Parathyroid adenoma (tissue), 2 donors: ENCODE measurements at regions not wholly inside any gene's neighbourhood (a gene's known extent, or its start where the extent isn't known, plus 50 kb on each side); places are given as distances from the start of the nearest gene placed in this dataset.

Experiments
- H2AFZ ChIP-seq: fragments of 300-600 bp; sonication (generic); one replicate; pipeline ENCODE4 v1.7.0; 2017; ENCODE audit warnings: antibody characterized with exemption, mild to moderate bottlenecking
- H3K27ac ChIP-seq: fragments of 300-600 bp; sonication (generic); one replicate; pipeline ENCODE4 v1.7.0; 2017
- H3K27me3 ChIP-seq: fragments of 300-600 bp; sonication (generic); one replicate; pipeline ENCODE4 v1.7.0; 2017; ENCODE audit warnings: low read length; ENCODE audit not compliant: control insufficient read depth, insufficient read depth
- H3K36me3 ChIP-seq: fragments of 300-600 bp; sonication (generic); one replicate; pipeline ENCODE4 v1.7.0; 2017; ENCODE audit warnings: low read length; ENCODE audit not compliant: control insufficient read depth, insufficient read depth
- H3K4me1 ChIP-seq: fragments of 300-600 bp; sonication (generic); one replicate; pipeline ENCODE4 v1.7.0; 2017; ENCODE audit warnings: control low read depth
- H3K4me2 ChIP-seq: fragments of 300-600 bp; sonication (generic); one replicate; pipeline ENCODE4 v1.7.0; 2017; ENCODE audit warnings: low read length
- H3K4me3 ChIP-seq: fragments of 300-600 bp; sonication (generic); one replicate; pipeline ENCODE4 v1.7.0; 2017; ENCODE audit warnings: low read depth, low read length
- H3K79me2 ChIP-seq: fragments of 300-600 bp; sonication (generic); one replicate; pipeline ENCODE4 v1.7.0; 2017; ENCODE audit warnings: control low read depth
- H3K9ac ChIP-seq: fragments of 300-600 bp; sonication (generic); one replicate; pipeline ENCODE4 v1.7.0; 2017; ENCODE audit warnings: mild to moderate bottlenecking
- H3K9me3 ChIP-seq: fragments of 300-600 bp; sonication (generic); one replicate; pipeline ENCODE4 v1.7.0; 2017; ENCODE audit warnings: low read length; ENCODE audit not compliant: control insufficient read depth
- TF ChIP-seq, protein P1 (sequence below): fragments of 300-600 bp; sonication (generic); IDR thresholded peaks from one replicate; pipeline ENCODE4 v1.7.0; 2017; ENCODE audit warnings: antibody characterized with exemption, mild to moderate bottlenecking
- donor health status: primary hyperparathyroidism.

DNA sequence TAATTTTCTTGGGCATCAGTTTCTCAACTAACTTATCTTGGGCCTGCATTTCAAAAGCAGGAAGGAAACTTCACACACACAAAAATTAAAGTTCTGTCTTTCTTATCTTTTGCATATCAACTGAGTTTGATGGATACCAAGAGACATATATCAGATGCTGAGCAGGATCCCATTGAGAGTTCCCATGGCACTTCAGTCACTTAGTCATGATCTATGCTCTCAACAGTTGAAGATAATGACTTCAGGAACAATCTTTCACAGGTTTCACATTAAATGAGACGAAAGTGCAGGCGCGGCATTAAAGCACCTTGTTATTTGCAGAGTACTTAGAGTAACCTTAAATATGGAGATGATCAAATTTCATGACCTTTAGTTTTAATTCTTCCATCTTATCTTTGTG lies 2139.8 kb upstream of the CELF4 start:
- no peak overlapping the region for H2AFZ ChIP-seq

DNA sequence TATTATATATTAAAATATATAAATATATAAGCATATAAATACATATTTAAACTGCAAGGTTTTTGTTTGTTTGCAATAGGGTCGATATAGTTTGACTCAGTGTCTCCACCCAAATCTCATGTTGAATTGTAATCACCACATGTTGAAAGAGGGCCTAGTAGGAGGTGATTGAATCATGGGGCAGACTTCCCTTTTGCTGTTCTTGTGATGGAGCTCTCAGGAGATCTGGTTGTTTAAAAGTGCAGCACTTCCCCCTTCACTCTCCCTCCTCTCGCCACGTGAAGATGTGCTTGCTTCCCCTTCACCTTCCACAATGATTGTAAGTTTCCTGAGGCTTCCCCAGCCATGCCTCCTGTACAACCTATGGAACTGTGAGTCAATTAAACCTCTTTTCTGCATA lies 2137.3 kb upstream of the CELF4 start:
- Histone ChIP-seq H3K4me1 (no peaks in the 10 kb centered on the region), H2AFZ (no peak overlapping the region), H3K4me3 (no peak overlapping the region), H3K4me2 (no peak overlapping the region), H3K9me3 (no peaks in the 10 kb centered on the region), H3K79me2 (no peaks in the 10 kb centered on the region), H3K9ac (no peak overlapping the region), H3K27me3 (no peaks in the 10 kb centered on the region), H3K27ac (no peak overlapping the region), H3K36me3 (no peaks in the 10 kb centered on the region)
- TF ChIP-seq, protein P1, sequence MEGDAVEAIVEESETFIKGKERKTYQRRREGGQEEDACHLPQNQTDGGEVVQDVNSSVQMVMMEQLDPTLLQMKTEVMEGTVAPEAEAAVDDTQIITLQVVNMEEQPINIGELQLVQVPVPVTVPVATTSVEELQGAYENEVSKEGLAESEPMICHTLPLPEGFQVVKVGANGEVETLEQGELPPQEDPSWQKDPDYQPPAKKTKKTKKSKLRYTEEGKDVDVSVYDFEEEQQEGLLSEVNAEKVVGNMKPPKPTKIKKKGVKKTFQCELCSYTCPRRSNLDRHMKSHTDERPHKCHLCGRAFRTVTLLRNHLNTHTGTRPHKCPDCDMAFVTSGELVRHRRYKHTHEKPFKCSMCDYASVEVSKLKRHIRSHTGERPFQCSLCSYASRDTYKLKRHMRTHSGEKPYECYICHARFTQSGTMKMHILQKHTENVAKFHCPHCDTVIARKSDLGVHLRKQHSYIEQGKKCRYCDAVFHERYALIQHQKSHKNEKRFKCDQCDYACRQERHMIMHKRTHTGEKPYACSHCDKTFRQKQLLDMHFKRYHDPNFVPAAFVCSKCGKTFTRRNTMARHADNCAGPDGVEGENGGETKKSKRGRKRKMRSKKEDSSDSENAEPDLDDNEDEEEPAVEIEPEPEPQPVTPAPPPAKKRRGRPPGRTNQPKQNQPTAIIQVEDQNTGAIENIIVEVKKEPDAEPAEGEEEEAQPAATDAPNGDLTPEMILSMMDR, result no peak

More for the DNA sequence above, 2139.8 kb upstream of the CELF4 start:
- H3K36me3 ChIP-seq, result no peaks in the 10 kb centered on the region
- H3K9ac ChIP-seq, result no peak overlapping the region
- H3K9me3 ChIP-seq, result no peaks in the 10 kb centered on the region
- TF ChIP-seq, protein P1, result no peak
- no peak overlapping the region for H3K4me2 ChIP-seq
- no peak overlapping the region for H3K27ac ChIP-seq
- H3K79me2 ChIP-seq, result no peaks in the 10 kb centered on the region
- no peaks in the 10 kb centered on the region for H3K4me1 ChIP-seq
- H3K4me3 ChIP-seq, result no peak overlapping the region
- no peaks in the 10 kb centered on the region for H3K27me3 ChIP-seq

DNA sequence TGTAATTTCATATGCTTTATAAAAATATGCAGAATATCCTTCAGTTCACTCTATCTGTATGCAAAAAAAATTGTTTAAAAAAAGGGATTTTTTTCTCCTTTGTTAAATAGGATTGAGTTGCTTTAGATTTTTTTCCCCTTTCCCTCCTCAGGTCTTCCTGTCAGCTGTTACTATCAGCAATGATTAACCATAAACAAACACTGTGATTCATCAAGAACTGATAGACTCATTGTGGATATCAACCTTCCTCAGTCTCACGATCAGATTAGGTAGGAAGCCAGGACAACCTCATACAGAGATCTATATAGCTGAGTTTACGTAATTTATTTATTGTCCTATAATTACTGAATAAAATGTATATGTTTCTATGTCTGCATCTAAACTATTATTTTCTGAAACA lies 2136.2 kb upstream of the CELF4 start:
- Histone ChIP-seq H3K4me3 (no peak overlapping the region), H3K36me3 (no peaks in the 10 kb centered on the region), H3K27ac (no peak overlapping the region), H3K79me2 (no peaks in the 10 kb centered on the region), H3K9me3 (no peaks in the 10 kb centered on the region), H3K9ac (no peak overlapping the region), H3K4me2 (no peak overlapping the region), H3K27me3 (no peaks in the 10 kb centered on the region), H3K4me1 (no peaks in the 10 kb centered on the region), H2AFZ (no peak overlapping the region)
- TF ChIP-seq, protein P1, result no peak

DNA sequence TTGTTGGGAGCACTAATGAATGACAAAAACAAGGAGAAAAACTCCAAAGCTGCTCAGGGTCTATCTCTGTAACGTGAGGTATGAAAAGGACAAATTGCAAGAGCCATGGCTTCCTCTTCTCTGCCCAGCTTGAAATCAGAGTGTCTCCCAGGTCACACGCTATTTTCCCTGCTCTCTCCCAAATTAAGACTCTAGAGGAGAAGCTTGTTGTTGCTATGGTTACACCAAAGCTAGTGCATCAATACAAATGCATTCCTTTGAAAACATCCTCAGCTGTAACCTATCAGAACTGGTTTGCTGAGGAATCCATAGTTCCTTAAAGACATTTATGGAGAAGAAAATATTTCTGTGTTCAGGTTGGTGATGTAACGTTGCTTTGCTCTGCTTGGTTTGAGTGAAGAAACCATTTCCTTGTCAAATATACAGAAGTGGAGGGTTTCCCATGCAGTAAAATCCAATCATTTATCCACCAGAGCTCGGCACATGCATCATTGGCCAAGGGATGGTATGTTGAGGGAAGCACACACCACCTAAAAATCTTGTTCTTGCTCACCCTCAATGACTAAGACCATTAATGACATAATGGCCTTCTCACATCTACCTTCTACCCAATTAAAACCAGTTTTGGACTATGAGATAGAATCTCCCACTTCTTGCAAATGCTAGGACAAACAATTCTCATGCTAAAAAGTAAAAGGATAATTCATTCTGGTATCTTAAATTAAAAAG lies 2135.6 kb upstream of the CELF4 start:
- Histone ChIP-seq H3K4me1 (no peaks in the 10 kb centered on the region), H3K27ac (no peak overlapping the region), H2AFZ (no peak overlapping the region), H3K79me2 (no peaks in the 10 kb centered on the region), H3K27me3 (no peaks in the 10 kb centered on the region), H3K36me3 (no peaks in the 10 kb centered on the region), H3K9ac (no peak overlapping the region), H3K9me3 (no peaks in the 10 kb centered on the region), H3K4me3 (no peak overlapping the region), H3K4me2 (no peak overlapping the region)
- TF ChIP-seq, protein P1, result no peak
